H1 (cell line): ENCODE measurements at regions not wholly inside any gene's neighbourhood (a gene's known extent, or its start where the extent isn't known, plus 50 kb on each side); places are given as distances from the start of the nearest gene placed in this dataset.

ENCODE experiments used
- CTCF ChIA-PET: fragments of 300-600 bp; sonication (Branson Sonifier 250); formaldehyde crosslinking; loops from one replicate; lab custom pipeline; 2021; ENCODE audit not compliant: partially characterized antibody; lab: Charles Lee
- POLR2A ChIA-PET: fragments of 300-600 bp; sonication (Branson Sonifier 250); formaldehyde crosslinking; loops from one replicate; lab custom pipeline; 2021; ENCODE audit warnings: inconsistent platforms; ENCODE audit not compliant: partially characterized antibody; lab: Charles Lee
- DNase-seq, 2 experiments: peaks; one replicate each; pipeline versions ENCODE4 v3.0.0 to v3.0.0-alpha.2; 2010 to 2022; ENCODE audit warnings: low spot score in 2 of 2, low read depth in 1 of 2, mixed read lengths in 1 of 2
- FAIRE-seq: peaks from 2 replicates; lab custom pipeline; 2011; peaks lifted over from hg19 to GRCh38; lab: Jason Lieb, UNC
- H2AFZ ChIP-seq: 2 replicates; pipeline ENCODE4 v1.8.1; 2012; ENCODE audit warnings: low read length, inconsistent platforms
- H2AK5ac ChIP-seq: 2 replicates; pipeline ENCODE4 v1.6.1; 2013; ENCODE audit warnings: low read depth, low read length
- H2BK120ac ChIP-seq: replicated peaks from 2 replicates; pipeline ENCODE3; 2013; ENCODE audit warnings: low read depth, low read length, inconsistent platforms
- H2BK12ac ChIP-seq: 2 replicates; pipeline ENCODE4 v1.6.1; 2013; ENCODE audit warnings: low read depth, low read length
- H2BK15ac ChIP-seq: 2 replicates; pipeline ENCODE4 v1.6.1; 2013; ENCODE audit warnings: low read length
- H2BK20ac ChIP-seq: 2 replicates; pipeline ENCODE4 v1.6.1; 2013; ENCODE audit warnings: low read length
- H2BK5ac ChIP-seq: 2 replicates; pipeline ENCODE4 v1.6.1; 2013; ENCODE audit warnings: low read depth, low read length
- H3K14ac ChIP-seq: 2 replicates; pipeline ENCODE4 v1.6.1; 2013; ENCODE audit warnings: inconsistent platforms; ENCODE audit not compliant: insufficient read length
- H3K18ac ChIP-seq: 2 replicates; pipeline ENCODE4 v1.6.1; 2013; ENCODE audit warnings: low read length; ENCODE audit errors: extremely low read depth
- H3K23ac ChIP-seq: 2 replicates; pipeline ENCODE4 v1.6.1; 2013; ENCODE audit warnings: inconsistent platforms; ENCODE audit not compliant: insufficient read length
- H3K23me2 ChIP-seq: 2 replicates; pipeline ENCODE4 v1.6.1; 2013; ENCODE audit warnings: low read depth, low read length
- H3K27ac ChIP-seq: 2 replicates; pipeline ENCODE4 v1.6.1; 2011; ENCODE audit warnings: low read depth, low read length, inconsistent platforms
- H3K27me3 ChIP-seq, 4 experiments: replicated peaks in 1 of 4; 1 replicate in 1 of 4; 2 replicates in 3 of 4; pipeline versions ENCODE4 v1.6.1 to v1.8.1; 2011 to 2013; ENCODE audit warnings: low read length in 3 of 4, mild to moderate bottlenecking in 3 of 4, inconsistent platforms in 2 of 4, mixed read lengths in 2 of 4, moderate library complexity in 1 of 4; ENCODE audit not compliant: control insufficient read depth in 3 of 4, insufficient read depth in 3 of 4; ENCODE audit errors: extremely low read depth in 1 of 4
- H3K36me3 ChIP-seq, 4 experiments: 2 replicates each; pipeline versions ENCODE4 v1.6.1 to v1.8.1; 2011 to 2013; ENCODE audit warnings: mild to moderate bottlenecking in 4 of 4, low read length in 3 of 4, moderate library complexity in 2 of 4, control low read depth in 1 of 4, inconsistent platforms in 1 of 4; ENCODE audit not compliant: insufficient read depth in 4 of 4, control insufficient read depth in 2 of 4
- H3K4ac ChIP-seq: replicated peaks from 2 replicates; pipeline ENCODE3; 2013; ENCODE audit warnings: low read length, low read depth, mixed read lengths, inconsistent platforms; ENCODE audit not compliant: insufficient read length
- H3K4me1 ChIP-seq, 4 experiments: replicated peaks in 1 of 4; 1 replicate in 1 of 4; 2 replicates in 3 of 4; pipeline versions ENCODE4 v1.6.1 to v1.8.1; 2011 to 2013; ENCODE audit warnings: low read length in 3 of 4, inconsistent platforms in 2 of 4, mixed read lengths in 1 of 4; ENCODE audit not compliant: insufficient read depth in 4 of 4, control insufficient read depth in 3 of 4
- H3K4me2 ChIP-seq, 2 experiments: 2 replicates each; pipeline versions ENCODE4 v1.6.1 to v1.8.1; 2011 to 2013; ENCODE audit warnings: low read depth in 2 of 2, low read length in 2 of 2, control low read depth in 1 of 2, inconsistent platforms in 1 of 2, mild to moderate bottlenecking in 1 of 2; ENCODE audit not compliant: insufficient read depth in 1 of 2
- H3K4me3 ChIP-seq, 4 experiments: fragments of 200-600, 300-600 bp in 1 of 4; sonication (generic), shearing (Covaris generic), sonication (Bioruptor Twin) in 1 of 4; 2 replicates each; pipeline versions ENCODE4 v1.5.1 to v1.8.1; 2011 to 2016; ENCODE audit warnings: low read length in 4 of 4, low read depth in 3 of 4, control low read depth in 2 of 4, inconsistent platforms in 2 of 4, mild to moderate bottlenecking in 2 of 4, mixed read lengths in 1 of 4, moderate library complexity in 1 of 4; ENCODE audit not compliant: insufficient read depth in 2 of 4; ENCODE audit errors: extremely low read depth in 1 of 4
- H3K56ac ChIP-seq: replicated peaks from 2 replicates; pipeline ENCODE3; 2013; ENCODE audit warnings: low read depth, mild to moderate bottlenecking, mixed read lengths, low read length, inconsistent platforms; ENCODE audit not compliant: insufficient read length
- H3K79me1 ChIP-seq: 2 replicates; pipeline ENCODE4 v1.6.1; 2013; ENCODE audit warnings: low read depth, low read length, control low read depth
- H3K79me2 ChIP-seq, 2 experiments: 2 replicates each; pipeline versions ENCODE4 v1.6.1 to v1.8.1; 2012 to 2013; ENCODE audit warnings: low read length in 2 of 2, mild to moderate bottlenecking in 2 of 2, inconsistent platforms in 1 of 2; ENCODE audit not compliant: insufficient read depth in 2 of 2, control insufficient read depth in 1 of 2
- H3K9ac ChIP-seq, 4 experiments: replicated peaks in 1 of 4; 1 replicate in 1 of 4; 2 replicates in 3 of 4; pipeline versions ENCODE4 v1.6.1 to v1.8.1; 2011 to 2013; ENCODE audit warnings: low read depth in 3 of 4, low read length in 3 of 4, control low read depth in 2 of 4, mild to moderate bottlenecking in 2 of 4, moderate library complexity in 2 of 4, inconsistent platforms in 1 of 4; ENCODE audit errors: extremely low read depth in 1 of 4
- H3K9me3 ChIP-seq, 2 experiments: 2 replicates each; pipeline versions ENCODE4 v1.6.1 to v1.8.1; 2012 to 2013; ENCODE audit warnings: mild to moderate bottlenecking in 2 of 2, moderate library complexity in 2 of 2, control low read depth in 1 of 2, inconsistent platforms in 1 of 2, low read depth in 1 of 2, low read length in 1 of 2, mixed read lengths in 1 of 2; ENCODE audit not compliant: insufficient read depth in 2 of 2
- H4K20me1 ChIP-seq, 2 experiments: replicated peaks in 1 of 2; 2 replicates each; pipeline versions ENCODE3 to v1.8.1; 2011 to 2013; ENCODE audit warnings: inconsistent platforms in 2 of 2, low read length in 2 of 2, mild to moderate bottlenecking in 1 of 2; ENCODE audit not compliant: insufficient read depth in 2 of 2, control insufficient read depth in 1 of 2
- H4K5ac ChIP-seq: 2 replicates; pipeline ENCODE4 v1.6.1; 2013; ENCODE audit warnings: low read length, low read depth, mixed read lengths, inconsistent platforms; ENCODE audit not compliant: insufficient read length
- H4K8ac ChIP-seq: 2 replicates; pipeline ENCODE4 v1.8.0; 2013; ENCODE audit warnings: mild to moderate bottlenecking, moderate library complexity, low read length, inconsistent platforms; ENCODE audit not compliant: insufficient read depth; ENCODE audit errors: extremely low read depth
- H4K91ac ChIP-seq: replicated peaks from 2 replicates; pipeline ENCODE3; 2013; ENCODE audit warnings: low read length, mixed read lengths, inconsistent platforms; ENCODE audit not compliant: insufficient read length
- BCL11A ChIP-seq, 2 experiments: IDR thresholded peaks; one replicate each; pipeline ENCODE4 v1.6.1; 2011; ENCODE audit warnings: low read depth in 2 of 2, low read length in 2 of 2, mild to moderate bottlenecking in 2 of 2
- CHD1 ChIP-seq: IDR thresholded peaks from 2 replicates; pipeline ENCODE4 v1.6.1; 2012; ENCODE audit warnings: low read depth, low read length, improper control_type of control experiment
- KDM1A ChIP-seq: fragments of 200-600, 300-600 bp; sonication (generic); IDR thresholded peaks from 2 replicates; pipeline ENCODE4 v1.7.1; 2016; ENCODE audit warnings: mild to moderate bottlenecking, low read length, borderline replicate concordance
- NRF1 ChIP-seq: IDR thresholded peaks from 2 replicates; pipeline ENCODE4 v1.6.1; 2011; ENCODE audit warnings: mild to moderate bottlenecking, low read depth, low read length, improper control_type of control experiment
- PHF8 ChIP-seq: fragments of 200-600 bp; sonication (generic); conservative IDR thresholded peaks from 2 replicates; pipeline ENCODE4 v1.7.1; 2012; ENCODE audit warnings: low read depth, mild to moderate bottlenecking, inconsistent platforms, low read length, moderate library complexity
- SP2 ChIP-seq: IDR thresholded peaks from 2 replicates; pipeline ENCODE4 v1.6.1; 2012; ENCODE audit warnings: mild to moderate bottlenecking, low read length, inconsistent platforms
- WGBS, 2 experiments: shearing (Covaris generic) in 1 of 2; methylation state at CpG; one replicate each; pipeline versions ENCODE4 v1.1.6 to v1.1.7; 2013 to 2015; ENCODE audit warnings: low lambda C conversion rate in 2 of 2, mixed read lengths in 2 of 2, inconsistent platforms in 1 of 2, low coverage in 1 of 2, missing lambda C conversion rate in 1 of 2; ENCODE audit not compliant: insufficient replicate concordance in 2 of 2, insufficient coverage in 1 of 2, insufficient read length in 1 of 2; ENCODE audit errors: extremely low coverage in 1 of 2, missing lambda C conversion rate in 1 of 2; 5-methylcytosine and 5-hydroxymethylcytosine counted together

- H4K5ac ChIP-seq, result no peak overlapping the region
- no peaks in the 10 kb centered on the region for H3K4me1 ChIP-seq
- H3K9me3 ChIP-seq, result no peaks in the 10 kb centered on the region; a peak in 1 of 4 replicates
- no peak overlapping the region for H2AFZ ChIP-seq
- 79% methylated on average over 3 of the region's 3 CpGs; no CpG with 5 or more reads in 1 of the 2 experiments for WGBS, 2 experiments
- no peak overlapping the region for H3K23ac ChIP-seq
- H3K56ac ChIP-seq, result no peak overlapping the region
- no peak overlapping the region for H3K4me2 ChIP-seq
- H2AK5ac ChIP-seq, result no peak overlapping the region
- no peak overlapping the region for H3K4ac ChIP-seq
- H2BK20ac ChIP-seq, result no peak overlapping the region
- H2BK120ac ChIP-seq, result no peak overlapping the region
- no peak overlapping the region for H3K14ac ChIP-seq
- no peaks in the 10 kb centered on the region for H3K79me1 ChIP-seq
- no peak overlapping the region for H2BK12ac ChIP-seq
- no peaks in the 10 kb centered on the region for H3K79me2 ChIP-seq
- TF ChIP-seq KDM1A (no peak), PHF8 (no peak), NRF1 (no peak), SP2 (no peak), CHD1 (no peak), BCL11A (IDR thresholded peaks at IDR 0.05; ENCODE audit: low read depth in 2 of 2, low read length in 2 of 2) (no peak)
- H3K27ac ChIP-seq, result no peak overlapping the region
- FAIRE-seq (no peak), DNase-seq (no peak)
- H3K4me3 ChIP-seq, result no peak overlapping the region
- H3K27me3 ChIP-seq, result no peaks in the 10 kb centered on the region
- H3K36me3 ChIP-seq, result no peaks in the 10 kb centered on the region
- no peak overlapping the region for H2BK15ac ChIP-seq
- no peak overlapping the region for H4K8ac ChIP-seq
- H2BK5ac ChIP-seq, result no peak overlapping the region
- POLR2A ChIA-PET, result no interaction called here
- CTCF ChIA-PET, result no interaction called here
- H3K9ac ChIP-seq, result no peak overlapping the region
- H3K18ac ChIP-seq, result no peak overlapping the region
- no peaks in the 10 kb centered on the region for H4K20me1 ChIP-seq
- no peaks in the 10 kb centered on the region for H3K23me2 ChIP-seq
- no peak overlapping the region for H4K91ac ChIP-seq
Measured at GRCh38 chr4:10223782-10224181, 107.2 kb upstream of the WDR1 start.
